Upper lobe of left lung (tissue), 6 donors: ENCODE measurements at regions not wholly inside any gene's neighbourhood (a gene's known extent, or its start where the extent isn't known, plus 50 kb on each side); places are given as distances from the start of the nearest gene placed in this dataset.

Source experiments
- ATAC-seq, 2 donors: fragments of 200-7000 bp; cut with Tn5 transposase; one replicate each; pipeline ENCODE4 v1.9.1; 2022; ENCODE audit warnings: mild to moderate bottlenecking in 2 of 2, moderate library complexity in 2 of 2; ENCODE audit not compliant: low FRiP score in 2 of 2
- DNase-seq, 2 donors: peaks; one replicate each; pipeline ENCODE4 v3.0.0-alpha.2; 2019 to 2020
- H3K27ac ChIP-seq, 4 donors: fragments of 200-600 bp; sonication (generic); one replicate each; pipeline ENCODE4 v1.5.1; 2016 to 2019
- H3K27me3 ChIP-seq, 4 donors: fragments of 200-600 bp; sonication (generic); one replicate each; pipeline ENCODE4 v1.5.1; 2017 to 2019
- H3K36me3 ChIP-seq, 4 donors: fragments of 200-600 bp; sonication (generic); one replicate each; pipeline ENCODE4 v1.5.1; 2016 to 2019
- H3K4me1 ChIP-seq, 4 donors: fragments of 200-600 bp; sonication (generic); one replicate each; pipeline ENCODE4 v1.5.1; 2018 to 2019
- H3K4me3 ChIP-seq, 4 donors: fragments of 200-600 bp; sonication (generic); one replicate each; pipeline ENCODE4 v1.5.1; 2017 to 2019; ENCODE audit warnings: mild to moderate bottlenecking in 2 of 4, moderate library complexity in 1 of 4
- H3K9me3 ChIP-seq, 4 donors: fragments of 200-600 bp; sonication (generic); one replicate each; pipeline ENCODE4 v1.5.1; 2018 to 2019
- EP300 ChIP-seq, 4 donors: sonication (generic); formaldehyde crosslinking; IDR thresholded peaks; one replicate each; pipeline ENCODE4 v1.5.1; 2017; ENCODE audit warnings: antibody characterized with exemption in 4 of 4, control low read depth in 2 of 4
- POLR2A ChIP-seq, 4 donors: fragments of 450-650 bp; IDR thresholded peaks; one replicate each; pipeline ENCODE4 v1.5.1; 2016 to 2017; ENCODE audit warnings: antibody characterized with exemption in 4 of 4, mild to moderate bottlenecking in 2 of 4
- POLR2AphosphoS5 ChIP-seq, 2 donors: sonication (generic); formaldehyde crosslinking; IDR thresholded peaks; one replicate each; pipeline ENCODE4 v1.5.1; 2017; ENCODE audit warnings: antibody characterized with exemption in 2 of 2
- WGBS, 2 donors: methylation state at CpG; one replicate each; pipeline ENCODE4 v1.1.5; 2017 to 2018; 5-methylcytosine and 5-hydroxymethylcytosine counted together
- TF ChIP-seq, protein P1 (sequence below), 6 experiments: fragments of 450-650 bp in 4 of 6; fragments of 200-600 bp in 2 of 6; sonication (generic) in 2 of 6; IDR thresholded peaks; one replicate each; pipeline ENCODE4 v1.5.1; 2016 to 2019; ENCODE audit warnings: antibody characterized with exemption in 6 of 6
- donor health status: DM: no; HTN: no; CAD: no; lungs with moderate emphysema.
- donor health status: DM: no; HTN: yes; CAD: no; lungs with severe emphysema.

DNA sequence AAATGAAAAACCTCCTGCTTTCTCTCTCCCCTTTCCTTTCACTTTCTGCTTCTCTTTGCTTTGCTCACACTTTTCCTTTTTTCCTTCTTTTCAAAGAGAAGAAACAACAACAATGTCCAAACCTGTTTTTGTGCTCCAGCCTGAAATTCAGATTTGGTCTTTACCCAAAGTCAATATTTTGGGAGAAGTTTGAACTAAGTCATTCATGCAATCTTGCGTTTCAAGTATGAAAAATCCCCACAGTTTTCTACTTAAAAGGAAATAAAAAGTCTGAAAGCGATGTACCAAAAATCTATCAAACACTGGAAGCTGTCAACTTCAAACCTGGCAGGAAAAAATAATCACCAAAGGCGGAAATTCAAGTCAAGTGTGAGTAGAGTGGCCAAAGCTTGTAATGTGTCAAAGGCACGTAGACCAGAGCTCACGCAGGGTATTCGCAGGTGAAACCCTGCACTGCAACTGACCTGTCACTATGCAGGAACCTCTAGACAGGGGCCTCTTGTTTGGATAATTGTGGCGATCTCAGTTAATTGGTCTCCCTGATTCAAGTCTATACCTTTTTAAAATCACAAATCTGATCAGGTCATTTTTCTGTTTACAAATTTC, 118.8 kb upstream of the GALNT15 start:
- H3K36me3 ChIP-seq: no peaks in the 10 kb centered on the region
- peak in 1 of 2 donors; percentile 24 for DNase-seq
- peaks cover 22 to 45% (median 31%) of the 10 kb centered on the region in 4 donors for H3K4me1 ChIP-seq
- no peak for ATAC-seq
- peak overlapping the region; percentile 31 to 69 (median 52) for H3K27ac ChIP-seq
- no peaks in the 10 kb centered on the region for H3K27me3 ChIP-seq
- H3K4me3 ChIP-seq: no peak overlapping the region
- WGBS, 2 donors: 37 to 49% methylated on average over 7 of the region's 7 CpGs
- no peaks in the 10 kb centered on the region for H3K9me3 ChIP-seq
- TF ChIP-seq, protein P1, sequence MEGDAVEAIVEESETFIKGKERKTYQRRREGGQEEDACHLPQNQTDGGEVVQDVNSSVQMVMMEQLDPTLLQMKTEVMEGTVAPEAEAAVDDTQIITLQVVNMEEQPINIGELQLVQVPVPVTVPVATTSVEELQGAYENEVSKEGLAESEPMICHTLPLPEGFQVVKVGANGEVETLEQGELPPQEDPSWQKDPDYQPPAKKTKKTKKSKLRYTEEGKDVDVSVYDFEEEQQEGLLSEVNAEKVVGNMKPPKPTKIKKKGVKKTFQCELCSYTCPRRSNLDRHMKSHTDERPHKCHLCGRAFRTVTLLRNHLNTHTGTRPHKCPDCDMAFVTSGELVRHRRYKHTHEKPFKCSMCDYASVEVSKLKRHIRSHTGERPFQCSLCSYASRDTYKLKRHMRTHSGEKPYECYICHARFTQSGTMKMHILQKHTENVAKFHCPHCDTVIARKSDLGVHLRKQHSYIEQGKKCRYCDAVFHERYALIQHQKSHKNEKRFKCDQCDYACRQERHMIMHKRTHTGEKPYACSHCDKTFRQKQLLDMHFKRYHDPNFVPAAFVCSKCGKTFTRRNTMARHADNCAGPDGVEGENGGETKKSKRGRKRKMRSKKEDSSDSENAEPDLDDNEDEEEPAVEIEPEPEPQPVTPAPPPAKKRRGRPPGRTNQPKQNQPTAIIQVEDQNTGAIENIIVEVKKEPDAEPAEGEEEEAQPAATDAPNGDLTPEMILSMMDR (IDR thresholded peaks at IDR 0.05): peak in 1 of 6 experiments; percentile 4
- no peak for TF ChIP-seq POLR2A (IDR thresholded peaks at IDR 0.05)
- no peak for TF ChIP-seq EP300 (IDR thresholded peaks at IDR 0.05)
- no peak for TF ChIP-seq POLR2AphosphoS5 (IDR thresholded peaks at IDR 0.05)

DNA sequence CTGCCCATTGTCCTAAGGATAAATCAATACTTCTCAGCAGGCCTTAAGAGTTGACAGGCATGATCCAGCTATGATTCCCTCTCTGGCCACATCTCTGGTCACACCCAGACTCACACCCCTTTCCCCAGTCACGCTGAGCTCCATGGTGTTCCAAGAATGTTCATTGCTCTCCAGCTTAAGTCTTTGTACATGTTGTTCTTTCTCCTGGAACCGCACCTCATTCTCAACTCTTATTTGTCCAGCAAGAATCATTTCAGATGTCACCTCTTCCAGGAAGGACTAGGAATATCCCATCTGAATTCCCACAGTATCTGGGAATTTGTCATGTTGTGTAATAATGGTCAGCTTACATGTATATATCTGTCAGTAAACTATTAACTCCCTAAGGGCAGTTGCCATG, 118.3 kb upstream of the GALNT15 start:
- ATAC-seq (peak; percentile 49 to 64), DNase-seq (peak in 1 of 2 donors; percentile 51)
- TF ChIP-seq POLR2AphosphoS5 (IDR thresholded peaks at IDR 0.05): peak; percentile 67 to 69
- TF ChIP-seq POLR2A (IDR thresholded peaks at IDR 0.05): no peak
- peak; percentile 26 to 93 (median 64) for TF ChIP-seq EP300 (IDR thresholded peaks at IDR 0.05)
- Histone ChIP-seq H3K4me3 (no peak overlapping the region), H3K27ac (peak overlapping the region; percentile 31 to 69 (median 52)), H3K9me3 (no peaks in the 10 kb centered on the region), H3K4me1 (peaks cover 24 to 46% (median 34%) of the 10 kb centered on the region in 4 donors), H3K36me3 (no peaks in the 10 kb centered on the region), H3K27me3 (no peaks in the 10 kb centered on the region)
- WGBS, 2 donors: 54 to 66% methylated on average over 2 of the region's 2 CpGs

DNA sequence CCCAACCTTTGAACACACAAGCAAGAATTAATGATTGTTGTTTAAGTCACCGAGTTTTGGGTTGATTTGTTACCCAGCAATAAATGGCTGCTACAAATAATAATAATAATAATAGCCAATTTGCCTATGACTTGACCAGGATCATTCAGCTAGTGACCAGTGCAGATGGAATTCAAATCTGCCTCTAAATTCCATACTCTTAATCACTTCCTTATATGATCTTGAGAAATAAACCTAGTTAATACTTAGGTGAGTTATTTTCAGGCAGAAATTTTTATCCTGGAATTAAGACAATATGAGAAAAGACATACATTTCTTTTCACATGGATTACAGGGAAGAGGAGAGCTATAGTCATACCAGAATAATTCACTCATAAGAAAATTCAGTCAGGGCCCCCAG, 116.0 kb upstream of the GALNT15 start:
- no peak for TF ChIP-seq POLR2AphosphoS5 (IDR thresholded peaks at IDR 0.05)
- TF ChIP-seq EP300 (IDR thresholded peaks at IDR 0.05): no peak
- no peak for TF ChIP-seq POLR2A (IDR thresholded peaks at IDR 0.05)
- TF ChIP-seq, protein P1 (IDR thresholded peaks at IDR 0.05): no peak
- no peak for ATAC-seq
- Histone ChIP-seq H3K9me3 (no peaks in the 10 kb centered on the region), H3K36me3 (no peaks in the 10 kb centered on the region), H3K4me3 (no peak overlapping the region), H3K4me1 (peaks cover 26 to 41% (median 36%) of the 10 kb centered on the region in 4 donors), H3K27me3 (no peaks in the 10 kb centered on the region), H3K27ac (peak overlapping the region in 3 of 4 donors; percentile 80 to 85 (median 85))
- WGBS, 2 donors: 86 to 95% methylated on average over 1 of the region's 1 CpG
- no peak for DNase-seq

DNA sequence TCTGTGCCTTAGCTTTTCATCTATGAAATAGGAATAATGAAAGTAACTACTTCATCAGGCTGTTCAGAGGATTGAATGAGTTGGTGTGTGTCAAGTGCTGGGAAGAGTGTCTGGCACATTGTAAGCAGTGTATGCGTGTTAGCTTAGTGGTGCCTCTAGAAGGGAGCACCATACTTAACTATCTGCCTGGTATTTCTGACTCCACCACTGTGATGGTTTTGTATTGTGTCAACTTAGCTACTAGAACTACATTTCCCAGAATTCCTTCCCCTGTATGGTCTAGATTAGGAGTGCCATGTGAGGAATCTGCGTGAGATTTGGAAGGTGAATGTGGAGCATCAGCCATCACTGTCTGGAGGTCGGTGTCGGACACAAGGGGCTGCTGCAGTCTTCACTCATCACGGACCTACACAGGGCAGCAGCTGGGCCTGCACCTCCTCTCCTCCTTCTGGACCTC, 115.4 kb upstream of the GALNT15 start:
- Histone ChIP-seq H3K4me3 (no peak overlapping the region), H3K27me3 (no peaks in the 10 kb centered on the region), H3K27ac (peak overlapping the region; percentile 75 to 85 (median 82)), H3K36me3 (no peaks in the 10 kb centered on the region), H3K4me1 (peaks cover 26 to 41% (median 36%) of the 10 kb centered on the region in 4 donors), H3K9me3 (no peaks in the 10 kb centered on the region)
- ATAC-seq (no peak), DNase-seq (no peak)
- WGBS, 2 donors: 88 to 92% methylated on average over 4 to 5 of the region's 5 CpGs
- TF ChIP-seq POLR2AphosphoS5 (IDR thresholded peaks at IDR 0.05) (no peak), EP300 (IDR thresholded peaks at IDR 0.05) (no peak), POLR2A (IDR thresholded peaks at IDR 0.05) (no peak)
- TF ChIP-seq, protein P1 (IDR thresholded peaks at IDR 0.05): no peak

DNA sequence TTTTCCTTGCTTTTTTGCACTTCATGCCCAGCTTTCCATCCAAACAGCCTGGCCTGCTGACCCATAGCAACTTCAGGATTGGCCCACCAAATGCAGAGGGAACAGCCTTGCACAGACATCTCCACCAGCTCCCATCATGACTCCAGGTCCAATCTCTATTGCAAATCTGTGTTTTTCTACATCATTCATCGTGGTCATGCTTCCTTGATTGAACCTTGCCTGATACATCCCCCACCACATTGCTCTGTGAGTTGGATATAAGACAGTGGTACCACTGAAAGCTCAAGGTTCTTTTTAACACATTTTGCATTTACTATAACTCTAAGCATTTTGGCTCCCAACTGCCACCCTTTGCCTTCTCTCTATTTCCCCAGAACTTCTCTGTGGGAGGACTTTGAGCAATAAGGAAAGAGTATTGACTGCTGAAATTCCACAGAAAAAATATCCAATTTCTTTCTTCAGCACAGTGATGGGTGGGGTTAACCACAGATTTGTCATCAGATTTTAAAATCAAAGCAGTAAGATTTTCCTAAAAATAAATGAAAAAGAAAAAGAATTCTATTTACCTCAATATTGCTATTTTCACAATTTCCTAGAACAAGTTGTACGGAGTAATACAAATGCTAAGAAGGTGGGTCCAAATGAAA, 114.6 kb upstream of the GALNT15 start:
- Histone ChIP-seq H3K4me3 (no peak overlapping the region), H3K4me1 (peaks cover 32 to 47% (median 39%) of the 10 kb centered on the region in 4 donors), H3K9me3 (no peaks in the 10 kb centered on the region), H3K27me3 (no peaks in the 10 kb centered on the region), H3K27ac (peak overlapping the region; percentile 75 to 85 (median 82)), H3K36me3 (no peaks in the 10 kb centered on the region)
- no peak for DNase-seq
- peak in 1 of 2 donors; percentile 49 for ATAC-seq
- no peak for TF ChIP-seq EP300 (IDR thresholded peaks at IDR 0.05)
- TF ChIP-seq POLR2A (IDR thresholded peaks at IDR 0.05): no peak
- WGBS, 2 donors: 67 to 79% methylated on average over 2 of the region's 2 CpGs
